RWPE1 (cell line): ENCODE measurements at regions not wholly inside any gene's neighbourhood (a gene's known extent, or its start where the extent isn't known, plus 50 kb on each side); places are given as distances from the start of the nearest gene placed in this dataset.
"Not testable (repeated sequence)": the region's sequence is repeated elsewhere in the genome, so short reads cannot be mapped to it uniquely, and the experiment has no call there.

Experiments used
- CTCF ChIA-PET: fragments of 350-600 bp; sonication (Branson Sonifier 250); formaldehyde crosslinking; extraction: SDS; loops from one replicate; lab custom pipeline; 2021; lab: Yijun Ruan, JAX
- POLR2A ChIA-PET: fragments of 400-600 bp; formaldehyde crosslinking; extraction: SDS; loops from one replicate; lab custom pipeline; 2020; ENCODE audit warnings: antibody characterized with exemption; ENCODE audit not compliant: low non-redundant PET; lab: Yijun Ruan, JAX
- DNase-seq: peaks from one replicate; pipeline ENCODE4 v3.0.0; 2012; ENCODE audit warnings: low spot score
- H3K27ac ChIP-seq: fragments of 450-650 bp; 2 replicates; pipeline ENCODE4 v1.5.1; 2017
- TF ChIP-seq, protein P1 (sequence below): fragments of 450-650 bp; conservative IDR thresholded peaks from 2 replicates; pipeline ENCODE4 v1.5.1; 2017; ENCODE audit warnings: low read depth, mild to moderate bottlenecking

DNA sequence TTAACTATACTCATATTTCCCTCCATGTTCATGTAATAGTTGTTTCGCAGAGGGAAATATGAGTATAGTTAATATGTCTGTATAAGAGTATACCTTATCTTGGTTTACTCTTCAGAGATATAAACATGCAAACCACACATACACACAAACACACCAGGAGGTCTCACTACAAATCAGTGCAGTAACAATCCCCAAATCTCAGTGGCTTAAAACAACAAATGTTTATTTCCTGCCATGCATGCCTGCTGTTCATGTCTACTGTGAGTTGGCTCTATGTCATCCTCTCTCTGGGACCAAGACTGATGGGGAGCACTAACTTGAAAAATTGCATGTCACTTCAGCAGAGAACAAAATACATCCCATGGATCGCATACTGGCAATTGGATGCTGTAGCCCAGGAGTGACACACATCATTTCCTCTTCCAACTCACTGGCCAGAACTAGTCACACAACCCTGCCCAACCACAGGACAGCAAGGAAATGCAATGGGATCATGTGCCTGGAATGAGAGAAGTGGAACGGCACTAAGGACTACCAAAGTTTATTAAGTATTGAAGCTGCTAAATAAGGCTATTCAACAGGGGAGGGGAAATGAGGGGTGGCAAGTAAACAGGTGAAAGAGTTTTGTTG is 89.0 kb upstream of the DTNBP1 start:
- CTCF ChIA-PET, result no interaction called here
- H3K27ac ChIP-seq, result no peak overlapping the region
- TF ChIP-seq, protein P1, sequence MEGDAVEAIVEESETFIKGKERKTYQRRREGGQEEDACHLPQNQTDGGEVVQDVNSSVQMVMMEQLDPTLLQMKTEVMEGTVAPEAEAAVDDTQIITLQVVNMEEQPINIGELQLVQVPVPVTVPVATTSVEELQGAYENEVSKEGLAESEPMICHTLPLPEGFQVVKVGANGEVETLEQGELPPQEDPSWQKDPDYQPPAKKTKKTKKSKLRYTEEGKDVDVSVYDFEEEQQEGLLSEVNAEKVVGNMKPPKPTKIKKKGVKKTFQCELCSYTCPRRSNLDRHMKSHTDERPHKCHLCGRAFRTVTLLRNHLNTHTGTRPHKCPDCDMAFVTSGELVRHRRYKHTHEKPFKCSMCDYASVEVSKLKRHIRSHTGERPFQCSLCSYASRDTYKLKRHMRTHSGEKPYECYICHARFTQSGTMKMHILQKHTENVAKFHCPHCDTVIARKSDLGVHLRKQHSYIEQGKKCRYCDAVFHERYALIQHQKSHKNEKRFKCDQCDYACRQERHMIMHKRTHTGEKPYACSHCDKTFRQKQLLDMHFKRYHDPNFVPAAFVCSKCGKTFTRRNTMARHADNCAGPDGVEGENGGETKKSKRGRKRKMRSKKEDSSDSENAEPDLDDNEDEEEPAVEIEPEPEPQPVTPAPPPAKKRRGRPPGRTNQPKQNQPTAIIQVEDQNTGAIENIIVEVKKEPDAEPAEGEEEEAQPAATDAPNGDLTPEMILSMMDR, result no peak
- no peak for DNase-seq
- POLR2A ChIA-PET, result no interaction called here

DNA sequence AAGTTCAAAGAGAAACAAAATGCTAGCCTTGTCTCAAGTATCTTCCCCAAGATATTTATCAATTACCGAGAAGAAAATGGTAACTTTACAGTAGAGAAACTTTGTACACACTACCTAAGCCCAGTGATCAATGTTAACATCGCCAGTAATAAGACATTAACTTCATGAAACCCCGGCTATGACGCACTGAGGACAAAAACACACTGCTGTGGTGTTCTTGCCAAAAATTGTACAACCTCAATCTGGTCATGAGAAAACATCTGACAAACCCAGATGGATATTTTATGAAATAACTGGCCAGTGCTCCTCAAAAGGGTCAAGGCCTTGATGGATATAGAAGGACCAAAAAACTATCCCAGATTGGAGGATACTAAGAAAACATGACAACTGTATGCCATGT is 85.5 kb upstream of the DTNBP1 start:
- DNase-seq, result no peak
- H3K27ac ChIP-seq, result no peak overlapping the region
- TF ChIP-seq, protein P1, result no peak
- ChIA-PET POLR2A (no interaction called here), CTCF (no interaction called here)

DNA sequence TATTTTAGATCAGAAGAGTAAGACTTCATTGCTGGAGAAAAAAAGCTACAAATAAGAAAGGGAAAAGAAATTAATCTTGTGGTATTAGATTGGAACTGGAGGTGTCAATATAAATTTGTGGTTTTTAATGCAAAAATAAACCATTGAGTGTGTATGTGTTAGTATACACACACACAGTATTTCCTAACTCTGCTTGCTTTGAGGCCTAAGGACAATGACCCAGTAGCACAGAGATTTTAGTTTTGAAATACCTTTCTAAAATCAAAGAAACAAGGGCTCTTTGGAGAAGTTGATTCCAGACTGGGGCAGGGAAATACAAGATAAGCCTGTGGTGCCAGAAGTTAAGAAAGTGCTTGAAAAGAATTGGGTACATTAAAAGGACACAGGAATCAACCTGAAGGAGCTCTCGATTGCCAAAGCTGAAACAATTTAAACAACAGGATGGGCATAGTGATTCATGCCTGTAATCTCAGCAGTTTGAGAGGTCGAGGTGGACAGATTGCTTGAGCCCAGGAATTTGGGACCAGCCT is 84.6 kb upstream of the DTNBP1 start:
- DNase-seq, result no peak
- TF ChIP-seq, protein P1, result no peak
- ChIA-PET POLR2A (no interaction called here), CTCF (no interaction called here)
- no peak overlapping the region for H3K27ac ChIP-seq

DNA sequence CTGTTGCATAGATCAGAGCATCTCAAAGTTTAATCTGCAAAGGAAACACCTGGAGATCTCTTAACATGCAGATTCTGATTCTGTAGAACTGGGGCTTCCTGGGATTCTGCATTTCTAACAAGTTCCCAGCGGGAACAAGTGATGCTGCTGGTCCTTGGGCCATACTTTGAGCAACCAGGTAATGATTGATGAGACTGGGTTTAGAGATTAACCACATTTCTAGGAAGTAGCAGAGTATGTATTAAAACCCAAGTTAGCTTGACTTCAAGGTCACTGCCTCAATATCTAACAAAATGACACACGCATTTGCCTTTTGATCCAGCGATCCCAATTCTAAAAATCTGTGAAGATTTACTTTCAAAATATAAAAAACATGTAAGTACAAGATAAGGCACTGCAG is 83.0 kb upstream of the DTNBP1 start:
- ChIA-PET POLR2A (no interaction called here), CTCF (interaction anchor here (0.5 kb wide), 1 partner anchor 1496 kb away, joined by 5 read pairs; no protein-coding TSS in a partner anchor)
- no peak for DNase-seq
- H3K27ac ChIP-seq, result no peak overlapping the region
- TF ChIP-seq, protein P1, result no peak

DNA sequence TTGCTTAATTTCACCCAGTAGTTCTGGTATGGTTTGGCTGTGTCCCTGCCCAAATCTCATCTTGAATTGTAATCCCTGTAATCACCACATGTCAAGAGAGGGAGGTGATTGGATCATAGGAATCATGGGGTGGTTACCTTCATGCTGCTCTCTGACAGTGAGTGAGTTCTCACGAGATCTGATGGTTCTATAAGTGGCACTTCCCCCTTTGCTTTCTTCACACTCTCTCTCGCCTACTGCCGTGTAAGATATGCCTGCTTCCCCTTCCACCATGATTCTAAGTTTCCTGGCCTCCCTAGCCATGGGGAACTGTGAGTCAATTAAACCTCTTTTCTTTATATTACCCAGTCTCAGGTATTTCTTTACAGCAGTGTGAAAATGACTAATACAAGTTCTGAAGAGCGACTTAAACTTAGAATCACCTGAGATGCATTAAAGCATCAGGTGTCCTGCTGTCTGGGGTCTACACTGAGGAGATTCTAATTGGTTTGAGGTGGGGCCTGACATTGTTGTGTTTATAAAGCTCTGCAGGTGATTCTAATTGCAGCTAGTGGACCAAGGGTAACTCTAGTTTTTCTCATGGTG is 82.1 kb upstream of the DTNBP1 start:
- H3K27ac ChIP-seq, result no peak overlapping the region
- TF ChIP-seq, protein P1, result no peak
- ChIA-PET CTCF (no interaction called here), POLR2A (no interaction called here)
- no peak for DNase-seq

DNA sequence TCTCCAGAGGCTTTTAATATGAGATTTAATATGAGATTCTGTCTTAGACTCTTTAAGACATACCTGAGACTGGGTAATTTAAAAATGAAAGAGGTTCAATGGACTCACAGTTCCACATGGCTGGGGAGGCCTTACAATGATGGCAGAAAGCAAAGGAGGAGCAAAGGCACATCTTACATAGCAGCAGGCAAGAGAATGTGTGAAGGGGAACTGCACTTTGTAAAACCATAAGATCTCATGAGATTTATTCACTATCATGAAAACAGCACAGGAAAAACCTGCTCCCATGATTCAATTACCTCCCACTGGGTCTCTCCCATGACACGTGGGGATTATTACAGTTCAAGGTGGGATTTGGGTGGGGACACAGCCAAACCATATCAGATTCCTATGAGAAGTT is 79.2 kb upstream of the DTNBP1 start:
- CTCF ChIA-PET, H3K27ac ChIP-seq, POLR2A ChIA-PET, DNase-seq: not testable (repeated sequence)

DNA sequence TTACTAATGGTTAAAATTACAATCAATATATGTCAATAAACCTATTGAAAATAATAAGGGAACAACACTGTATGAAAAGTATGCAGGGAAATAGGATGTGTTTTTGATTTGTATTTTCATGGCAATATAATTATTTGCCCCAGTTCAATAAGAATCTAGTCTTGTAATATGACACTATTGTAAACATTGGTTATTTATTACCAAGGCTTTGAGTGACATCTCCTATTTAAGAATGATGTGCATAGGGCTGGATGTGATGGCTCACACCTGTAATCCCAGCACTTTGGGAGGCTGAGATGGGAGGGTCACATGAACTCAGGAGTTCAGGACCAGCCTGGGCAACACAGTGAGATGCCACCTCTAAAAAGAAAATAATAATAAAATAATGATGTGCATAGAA is 78.6 kb upstream of the DTNBP1 start:
- no peak for DNase-seq
- H3K27ac ChIP-seq, result no peak overlapping the region
- ChIA-PET POLR2A (no interaction called here), CTCF (no interaction called here)
- TF ChIP-seq, protein P1, result no peak
